ENCODE measurements at regions not wholly inside any gene's neighbourhood (a gene's known extent, or its start where the extent isn't known, plus 50 kb on each side); places are given as distances from the start of the nearest gene placed in this dataset.

GRCh38 chr1:229950020-229950419 lies 117.0 kb upstream of the GALNT2 start:
- POLR2A ChIA-PET: no interaction called here
- H3K4me3 Mint-ChIP-seq: no peak overlapping the region
- TF ChIP-seq CREM (CRISPR knock-in tag; IDR thresholded peaks at IDR 0.05): no peak
- no peak for TF ChIP-seq MXD4 (CRISPR knock-in tag; IDR thresholded peaks at IDR 0.05; ENCODE audit: borderline replicate concordance)
- TF ChIP-seq ATF3 (CRISPR knock-in tag; conservative IDR thresholded peaks at IDR 0.05): no peak
- TF ChIP-seq ATF6 (CRISPR knock-in tag; IDR thresholded peaks at IDR 0.05): no peak
- no peak for TF ChIP-seq ZBTB21 (CRISPR knock-in tag; IDR thresholded peaks at IDR 0.05; ENCODE audit: borderline replicate concordance)
- TF ChIP-seq IRF2 (CRISPR knock-in tag; IDR thresholded peaks at IDR 0.05; ENCODE audit: borderline replicate concordance, low read depth): no peak
- TF ChIP-seq FOXP1 (CRISPR knock-in tag; IDR thresholded peaks at IDR 0.05; ENCODE audit: borderline replicate concordance): no peak
- no peak for TF ChIP-seq KAT7 (CRISPR knock-in tag; IDR thresholded peaks at IDR 0.05; ENCODE audit: borderline replicate concordance)
- TF ChIP-seq, protein P1, sequence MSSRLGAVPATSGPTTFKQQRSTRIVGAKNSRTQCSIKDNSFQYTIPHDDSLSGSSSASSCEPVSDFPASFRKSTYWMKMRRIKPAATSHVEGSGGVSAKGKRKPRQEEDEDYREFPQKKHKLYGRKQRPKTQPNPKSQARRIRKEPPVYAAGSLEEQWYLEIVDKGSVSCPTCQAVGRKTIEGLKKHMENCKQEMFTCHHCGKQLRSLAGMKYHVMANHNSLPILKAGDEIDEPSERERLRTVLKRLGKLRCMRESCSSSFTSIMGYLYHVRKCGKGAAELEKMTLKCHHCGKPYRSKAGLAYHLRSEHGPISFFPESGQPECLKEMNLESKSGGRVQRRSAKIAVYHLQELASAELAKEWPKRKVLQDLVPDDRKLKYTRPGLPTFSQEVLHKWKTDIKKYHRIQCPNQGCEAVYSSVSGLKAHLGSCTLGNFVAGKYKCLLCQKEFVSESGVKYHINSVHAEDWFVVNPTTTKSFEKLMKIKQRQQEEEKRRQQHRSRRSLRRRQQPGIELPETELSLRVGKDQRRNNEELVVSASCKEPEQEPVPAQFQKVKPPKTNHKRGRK (CRISPR knock-in tag; IDR thresholded peaks at IDR 0.05; ENCODE audit: borderline replicate concordance): no peak
- TF ChIP-seq JUN (CRISPR knock-in tag; IDR thresholded peaks at IDR 0.05): no peak
- no peak for TF ChIP-seq TEAD1 (CRISPR knock-in tag; IDR thresholded peaks at IDR 0.05)
- TF ChIP-seq NR1H2 (CRISPR knock-in tag; IDR thresholded peaks at IDR 0.05): no peak
- no peak for TF ChIP-seq ZNF423 (CRISPR knock-in tag; IDR thresholded peaks at IDR 0.05)
- ATAC-seq: no peak
- no peaks in the 10 kb centered on the region for H3K4me1 Mint-ChIP-seq
- DNase-seq (ENCODE audit: low spot score): no peak
- H3K36me3 Mint-ChIP-seq: no peaks in the 10 kb centered on the region
- CTCF ChIA-PET: no interaction called here
- H3K27ac Mint-ChIP-seq: no peak overlapping the region
- H3K9me3 Mint-ChIP-seq: no peaks in the 10 kb centered on the region
- no peaks in the 10 kb centered on the region for H3K27me3 Mint-ChIP-seq (ENCODE audit: low read depth)

DNA sequence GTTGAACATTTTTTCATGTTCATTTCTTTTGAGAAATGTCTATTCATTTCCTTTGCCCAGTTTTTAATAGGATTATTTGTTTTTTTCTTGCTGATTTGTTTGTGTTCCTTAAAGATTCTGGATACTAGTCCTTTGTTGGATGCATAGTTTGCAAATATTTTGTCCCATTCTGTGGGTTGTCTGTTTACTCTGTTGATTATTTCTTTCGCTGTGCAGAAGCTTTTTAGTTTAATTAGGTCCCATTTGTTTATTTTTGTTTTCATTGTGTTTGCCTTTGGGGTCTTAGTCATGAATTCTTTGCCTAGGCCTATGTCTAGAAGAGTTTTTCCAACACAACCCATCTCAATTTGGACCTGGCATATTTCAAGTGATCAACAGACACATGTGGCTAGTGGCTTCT lies 116.1 kb upstream of the GALNT2 start:
- CTCF ChIA-PET: no interaction called here
- Mint-ChIP-seq H3K9me3 (no peaks in the 10 kb centered on the region), H3K27ac (no peak overlapping the region), H3K4me3 (no peak overlapping the region), H3K27me3 (ENCODE audit: low read depth) (no peaks in the 10 kb centered on the region), H3K36me3 (no peaks in the 10 kb centered on the region), H3K4me1 (peaks cover 6% of the 10 kb centered on the region)
- POLR2A ChIA-PET: no interaction called here
- ATAC-seq: no peak
- DNase-seq (ENCODE audit: low spot score): no peak
- TF ChIP-seq NR3C1 (CRISPR knock-in tag; conservative IDR thresholded peaks at IDR 0.05; ENCODE audit: low read depth): no peak
- TF ChIP-seq ATF3 (CRISPR knock-in tag; conservative IDR thresholded peaks at IDR 0.05): no peak
- TF ChIP-seq NFATC4 (CRISPR knock-in tag; IDR thresholded peaks at IDR 0.05): no peak
- TF ChIP-seq ETV6 (CRISPR knock-in tag; IDR thresholded peaks at IDR 0.05): no peak
- TF ChIP-seq ELF4 (CRISPR knock-in tag; IDR thresholded peaks at IDR 0.05; ENCODE audit: low read depth): no peak
- no peak for TF ChIP-seq ESRRA (CRISPR knock-in tag; IDR thresholded peaks at IDR 0.05; ENCODE audit: borderline replicate concordance)
- no peak for TF ChIP-seq SP1 (CRISPR knock-in tag; conservative IDR thresholded peaks at IDR 0.05)
- TF ChIP-seq ZNF317 (CRISPR knock-in tag; IDR thresholded peaks at IDR 0.05; ENCODE audit: borderline replicate concordance, low read depth): no peak

GRCh38 chr1:229951856-229952534 lies 115.0 kb upstream of the GALNT2 start:
- H3K27ac Mint-ChIP-seq: no peak overlapping the region
- no peaks in the 10 kb centered on the region for H3K27me3 Mint-ChIP-seq (ENCODE audit: low read depth)
- no peak for DNase-seq (ENCODE audit: low spot score)
- peaks cover 6% of the 10 kb centered on the region for H3K4me1 Mint-ChIP-seq
- no peak for ATAC-seq
- POLR2A ChIA-PET: no interaction called here
- H3K4me3 Mint-ChIP-seq: no peak overlapping the region
- no peaks in the 10 kb centered on the region for H3K36me3 Mint-ChIP-seq
- H3K9me3 Mint-ChIP-seq: no peaks in the 10 kb centered on the region
- CTCF ChIA-PET: no interaction called here
- TF ChIP-seq AR (CRISPR knock-in tag; IDR thresholded peaks at IDR 0.05) (no peak), CTCF (IDR thresholded peaks at IDR 0.05) (no peak), ATF3 (CRISPR knock-in tag; conservative IDR thresholded peaks at IDR 0.05) (no peak), GTF2I (CRISPR knock-in tag; conservative IDR thresholded peaks at IDR 0.05) (no peak)
